G401 (cell line): ENCODE measurements at regions not wholly inside any gene's neighbourhood (a gene's known extent, or its start where the extent isn't known, plus 50 kb on each side); places are given as distances from the start of the nearest gene placed in this dataset.

Experiments
- DNase-seq: peaks from one replicate; pipeline ENCODE4 v3.0.0-alpha.2; 2015; ENCODE audit warnings: low spot score
- in situ Hi-C: cut with HindIII; loops from 2 replicates; pipeline ENCODE4 v1.10.0; 2016; ENCODE audit warnings: low sequenced_read_pairs, mixed read lengths

DNA sequence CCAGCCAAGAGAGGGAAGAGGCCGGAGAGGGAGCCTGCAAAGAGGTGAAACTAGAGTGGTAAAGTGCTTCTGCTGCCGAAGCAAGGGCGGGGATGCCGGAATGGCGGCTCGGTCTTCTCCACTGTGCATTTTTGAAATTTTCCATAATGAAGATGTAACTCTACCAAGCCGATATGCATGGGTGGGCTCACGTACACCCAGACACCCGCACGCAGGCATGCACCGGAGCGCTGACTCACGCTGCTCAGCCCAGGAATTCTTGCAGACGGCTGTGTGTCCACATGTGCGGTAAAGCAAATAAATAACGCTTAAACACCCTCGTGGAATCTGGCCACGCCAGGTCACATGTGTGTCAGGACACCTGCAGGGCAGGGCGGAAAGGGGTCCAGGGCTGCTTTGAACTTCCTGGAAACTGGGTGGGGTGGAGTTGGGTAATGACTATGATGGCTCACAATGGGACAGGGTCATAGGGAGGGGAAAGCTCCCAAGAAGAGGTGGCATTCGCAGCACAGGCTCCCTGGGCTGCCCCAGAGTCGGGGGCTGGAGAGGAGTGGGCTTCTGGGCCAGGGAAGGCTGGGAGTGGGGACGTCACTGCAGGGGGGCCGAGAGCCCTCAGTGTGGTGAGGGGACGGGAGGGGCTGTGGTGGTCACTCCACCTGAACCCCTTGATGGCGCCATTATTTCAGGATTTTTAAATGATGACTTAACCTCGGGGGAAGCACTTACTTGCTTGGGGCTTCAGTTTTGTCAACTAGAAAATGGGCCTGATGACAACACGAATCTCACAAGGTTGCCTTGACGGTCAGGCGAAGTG is 265.5 kb downstream of the PARN start:
- no peak for DNase-seq
- in situ Hi-C loops = no loop called here

DNA sequence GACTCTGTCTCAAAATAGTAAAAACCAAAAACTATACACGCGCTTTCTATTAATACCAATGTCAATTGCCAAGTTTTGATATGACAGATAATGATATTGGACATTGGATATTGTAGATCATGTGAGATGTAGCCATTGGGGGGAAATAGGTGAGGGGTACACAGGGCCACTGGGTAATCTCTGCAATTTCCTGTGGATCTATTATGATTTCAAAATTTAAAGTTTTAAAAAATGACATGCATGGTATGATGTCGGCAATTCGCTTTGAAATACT is 266.0 kb downstream of the PARN start:
- DNase-seq = no peak
- in situ Hi-C loops = no loop called here

- DNase-seq = no peak
Measured at GRCh38 chr16:14362774-14363371, 267.2 kb downstream of the PARN start.

DNA sequence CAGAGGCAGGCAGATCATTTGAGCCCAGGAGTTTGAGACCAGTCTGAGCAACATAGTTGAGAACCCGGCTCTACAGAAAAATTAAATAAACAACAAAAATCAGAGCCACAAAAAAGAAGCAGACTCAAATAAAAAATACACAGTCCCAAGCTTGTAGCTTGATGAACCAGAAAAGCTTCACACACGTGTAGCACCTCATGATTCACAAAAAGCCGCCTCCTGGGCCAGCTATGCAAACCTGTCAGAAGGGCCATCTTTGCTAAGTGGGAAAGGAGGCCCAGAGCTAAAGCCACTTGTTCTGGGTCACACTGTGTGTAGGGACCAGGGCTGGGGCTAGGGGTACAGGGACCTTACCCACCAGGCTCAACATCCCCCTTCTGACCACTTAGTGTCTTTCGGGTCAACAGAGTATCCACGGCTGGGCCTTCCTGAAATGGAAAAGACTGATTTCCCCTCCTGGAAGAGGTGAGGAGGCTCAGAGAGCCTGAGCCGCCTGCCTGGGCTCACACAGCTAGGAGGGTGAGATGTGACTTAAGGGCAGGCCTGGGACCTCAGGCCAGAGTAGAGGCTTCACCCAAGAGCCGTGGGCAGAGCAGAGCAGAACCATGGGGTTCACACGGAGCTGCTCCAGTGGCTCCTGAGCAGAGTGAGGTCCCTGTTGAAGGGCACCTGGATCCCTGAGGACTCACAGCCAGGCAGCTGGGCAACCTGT is 269.6 kb downstream of the PARN start:
- no peak for DNase-seq
- in situ Hi-C loops = no loop called here

More at GRCh38 chr16:14362774-14363371, 267.2 kb downstream of the PARN start:
- in situ Hi-C loops = no loop called here

DNA sequence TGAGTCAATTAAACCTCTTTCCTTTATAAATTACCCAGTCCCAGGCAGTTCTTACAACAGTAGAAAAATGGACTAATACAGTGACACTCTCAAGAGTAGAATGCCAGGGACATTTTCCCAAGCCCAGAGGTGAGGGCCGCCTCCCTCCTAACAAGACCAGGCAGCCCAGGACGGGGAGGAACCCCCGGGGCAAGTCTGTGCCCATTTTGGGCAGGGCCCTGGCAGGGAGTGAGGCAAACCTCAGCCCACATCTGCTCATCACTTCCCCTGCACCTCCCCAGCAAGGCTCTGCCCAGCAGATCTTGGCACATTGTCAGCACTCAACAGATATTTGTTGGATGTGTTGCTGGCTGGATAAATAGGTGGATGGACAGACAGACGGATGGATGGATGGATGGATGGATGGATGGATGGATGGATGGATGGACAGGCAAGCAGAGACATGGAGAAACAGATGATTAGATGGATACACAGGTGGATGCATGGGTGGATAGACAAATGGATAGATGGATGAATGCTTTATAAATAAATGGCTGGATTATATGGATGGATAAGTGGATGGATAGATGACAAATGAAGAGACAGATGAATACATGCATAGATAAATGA is 271.3 kb downstream of the PARN start:
- in situ Hi-C loops = no loop called here

DNA sequence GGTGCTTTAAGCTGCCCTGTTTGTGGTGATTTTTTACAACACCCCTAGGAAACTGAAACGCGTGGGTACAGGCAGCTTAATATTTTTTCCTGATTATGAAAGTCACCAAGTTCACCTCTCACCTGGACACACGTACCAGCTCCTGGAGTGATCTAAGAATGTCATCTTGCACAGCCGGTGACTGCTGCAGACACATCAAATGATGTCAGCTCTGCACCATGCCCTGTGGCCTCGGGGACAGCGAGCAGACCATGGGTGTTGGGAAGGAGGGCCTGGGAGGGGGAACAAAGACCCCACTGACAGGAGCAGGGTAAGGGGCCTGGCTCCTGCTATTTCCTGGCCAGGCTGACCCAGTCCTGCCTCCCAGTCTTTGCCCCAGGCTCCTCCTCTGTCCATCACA is 272.7 kb downstream of the PARN start:
- no peak for DNase-seq

More for the DNA sequence above, 271.3 kb downstream of the PARN start:
- DNase-seq = no peak

GRCh38 chr16:14356064-14356463 is 274.0 kb downstream of the PARN start:
- no peak for DNase-seq
- in situ Hi-C loops = no loop called here

More for the DNA sequence above, 272.7 kb downstream of the PARN start:
- in situ Hi-C loops = no loop called here

- in situ Hi-C loops = no loop called here
Measured at GRCh38 chr16:14354561-14355351, 275.3 kb downstream of the PARN start.

GRCh38 chr16:14353340-14353739 is 276.7 kb downstream of the PARN start:
- in situ Hi-C loops = no loop called here
- no peak for DNase-seq

More at GRCh38 chr16:14354561-14355351, 275.3 kb downstream of the PARN start:
- DNase-seq = no peak

DNA sequence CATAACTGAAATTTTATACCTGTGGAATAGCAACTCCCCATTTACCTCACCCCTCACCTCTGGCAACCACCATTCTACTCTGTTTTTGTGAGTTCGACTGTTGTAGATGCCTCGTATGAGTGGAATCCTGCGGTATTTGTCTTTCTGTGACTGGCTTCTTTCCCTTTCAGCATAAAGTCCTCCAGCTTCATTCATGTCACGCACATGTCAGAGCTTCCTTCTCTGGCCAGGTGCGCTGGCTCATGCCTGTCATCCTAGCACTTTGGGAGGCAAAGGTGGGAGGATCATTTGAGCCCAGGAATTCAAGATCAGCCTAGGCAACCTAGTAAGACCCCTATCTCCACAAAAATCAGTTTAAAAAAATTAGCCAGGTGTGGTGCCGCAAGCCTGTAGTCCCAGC is 278.4 kb downstream of the PARN start:
- in situ Hi-C loops = no loop called here
- no peak for DNase-seq

DNA sequence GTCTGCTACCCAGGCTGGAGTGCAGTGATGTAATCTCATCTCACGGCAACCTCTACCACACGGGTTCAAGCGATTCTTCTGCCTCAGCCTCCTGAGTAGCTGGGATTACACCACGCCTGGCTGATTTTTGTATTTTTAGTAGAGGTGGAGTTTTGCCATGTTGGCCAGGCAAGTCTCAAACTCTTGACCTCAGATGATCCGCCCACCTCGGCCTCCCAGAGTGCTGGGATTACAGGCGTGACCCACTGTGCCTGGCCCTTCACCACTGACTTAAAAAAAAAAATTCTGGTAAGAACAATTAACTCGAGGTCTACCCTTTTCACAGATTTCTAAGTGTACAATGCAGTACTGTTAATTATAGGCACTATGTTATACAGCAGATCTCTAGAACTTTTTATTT is 279.4 kb downstream of the PARN start:
- DNase-seq = no peak
- in situ Hi-C loops = no loop called here

- in situ Hi-C loops = no loop called here
Measured at GRCh38 chr16:14350081-14350480, 279.0 kb downstream of the MRTFB start.

GRCh38 chr16:14347706-14348105 is 276.6 kb downstream of the MRTFB start:
- in situ Hi-C loops = no loop called here
- DNase-seq = no peak

More at GRCh38 chr16:14350081-14350480, 279.0 kb downstream of the MRTFB start:
- no peak for DNase-seq

- in situ Hi-C loops = no loop called here
- no peak for DNase-seq
Measured at GRCh38 chr16:14346278-14347142, 275.4 kb downstream of the MRTFB start.

DNA sequence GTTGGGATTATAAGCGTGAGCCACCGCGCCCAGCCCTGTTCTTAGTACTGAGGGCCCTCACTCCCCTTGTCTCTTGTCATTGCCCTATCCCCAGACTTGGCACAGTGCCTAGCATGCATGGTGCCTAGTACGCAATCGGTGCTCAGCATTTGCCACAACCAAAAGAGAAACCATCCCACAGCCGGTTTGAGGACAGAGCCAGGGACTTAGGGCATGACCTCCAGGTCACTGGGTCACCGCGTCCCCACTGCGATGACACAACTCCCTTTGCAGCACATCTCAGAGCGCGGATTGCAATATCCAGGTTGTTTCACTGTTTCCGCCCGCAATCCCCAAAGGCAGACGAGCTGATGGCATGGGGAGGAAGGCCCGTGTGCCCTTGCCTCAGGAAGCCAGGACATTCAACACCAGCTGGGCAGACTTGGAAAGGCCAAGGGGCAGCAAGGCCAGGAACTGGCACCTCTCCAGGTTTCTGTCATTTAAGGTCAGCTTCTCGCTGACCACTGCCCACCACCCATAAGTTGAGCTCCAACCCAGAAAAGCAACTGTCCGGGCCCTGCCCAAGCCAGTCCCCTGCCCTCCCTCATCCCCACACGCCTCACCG is 274.5 kb downstream of the MRTFB start:
- in situ Hi-C loops = no loop called here
- DNase-seq = no peak

DNA sequence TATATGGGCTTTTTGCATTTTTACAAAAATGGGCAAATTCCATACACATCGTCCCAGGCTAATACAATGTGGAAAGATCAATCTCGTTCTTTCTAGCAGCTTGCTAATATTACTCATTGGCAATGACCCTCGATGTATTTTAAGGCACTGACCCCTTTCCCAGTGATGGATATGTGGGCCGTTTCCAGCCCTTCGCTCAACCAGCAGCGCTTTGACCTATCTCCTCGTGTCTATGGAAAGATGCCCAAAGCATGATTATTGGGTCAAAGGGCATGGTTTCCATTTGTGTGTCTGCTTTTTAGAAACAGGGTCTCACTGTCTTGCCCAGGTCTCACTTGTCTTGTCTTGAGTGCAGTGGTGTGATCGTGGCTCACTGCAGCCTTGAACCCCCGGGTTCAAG is 273.8 kb downstream of the MRTFB start:
- DNase-seq = no peak
- in situ Hi-C loops = no loop called here

GRCh38 chr16:14344292-14344691 is 273.2 kb downstream of the MRTFB start:
- in situ Hi-C loops = no loop called here
- no peak for DNase-seq
